ENCODE measurements at regions not wholly inside any gene's neighbourhood (a gene's known extent, or its start where the extent isn't known, plus 50 kb on each side); places are given as distances from the start of the nearest gene placed in this dataset.

DNA sequence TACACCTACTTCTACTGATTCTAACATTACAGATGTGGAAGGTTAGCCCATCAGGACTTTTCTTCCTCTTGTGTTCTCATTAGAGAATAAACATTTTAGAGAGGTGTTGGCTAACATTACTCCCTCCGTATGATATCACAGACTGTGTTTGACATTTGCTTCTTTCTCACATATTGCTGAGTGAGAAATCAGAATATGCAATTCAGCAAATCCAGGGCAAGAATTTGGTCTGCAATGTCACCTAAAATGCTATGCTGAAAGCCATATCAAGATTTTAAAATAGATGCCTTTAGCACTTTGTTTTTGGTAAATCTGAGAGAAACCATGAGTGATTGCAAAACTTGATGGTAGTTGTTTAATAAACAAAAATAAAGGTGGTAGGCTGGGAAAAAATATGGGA, 319.1 kb downstream of the C4orf33 start:
- no peak for DNase-seq (ENCODE audit: low read depth, low spot score)

DNA sequence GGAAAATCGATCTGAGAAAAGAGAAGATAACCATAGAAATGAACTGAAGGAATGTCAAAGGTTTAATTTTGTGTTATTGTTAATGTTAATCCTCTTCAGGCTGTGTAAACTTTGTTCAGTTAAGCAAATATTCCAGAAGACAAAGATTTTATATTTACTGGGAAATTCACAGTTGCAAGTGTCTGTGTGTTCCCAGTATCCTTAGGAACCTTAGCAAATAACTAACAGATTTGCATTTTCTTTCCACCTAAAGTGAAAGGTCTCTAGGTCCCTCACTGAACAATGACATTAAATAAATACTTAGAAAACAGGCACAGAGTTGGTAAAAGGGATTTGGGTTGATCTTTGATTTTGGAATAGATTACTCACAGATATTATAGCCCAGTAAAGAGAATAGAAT, 324.7 kb downstream of the C4orf33 start:
- DNase-seq (ENCODE audit: low read depth, low spot score) = no peak

DNA sequence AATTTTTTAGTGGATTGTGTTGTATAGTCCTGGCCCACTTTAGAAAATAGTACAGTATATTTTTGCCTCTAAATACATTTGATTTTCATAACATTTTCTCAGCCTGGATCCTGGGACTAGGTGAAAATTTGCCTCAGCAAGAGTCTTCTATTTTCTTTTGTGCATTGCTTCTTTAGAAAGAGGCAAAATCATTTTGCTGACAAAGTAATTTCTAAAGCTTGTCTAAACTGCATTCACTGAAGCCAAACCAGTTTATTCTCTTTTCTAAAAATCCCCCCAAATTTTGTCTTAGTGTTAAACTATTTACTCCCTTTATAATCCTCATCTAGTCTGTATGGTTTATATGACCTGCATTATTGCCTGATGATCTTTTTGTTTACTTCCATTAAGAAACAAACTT, 326.3 kb downstream of the C4orf33 start:
- no peak for DNase-seq (ENCODE audit: low read depth, low spot score)

DNA sequence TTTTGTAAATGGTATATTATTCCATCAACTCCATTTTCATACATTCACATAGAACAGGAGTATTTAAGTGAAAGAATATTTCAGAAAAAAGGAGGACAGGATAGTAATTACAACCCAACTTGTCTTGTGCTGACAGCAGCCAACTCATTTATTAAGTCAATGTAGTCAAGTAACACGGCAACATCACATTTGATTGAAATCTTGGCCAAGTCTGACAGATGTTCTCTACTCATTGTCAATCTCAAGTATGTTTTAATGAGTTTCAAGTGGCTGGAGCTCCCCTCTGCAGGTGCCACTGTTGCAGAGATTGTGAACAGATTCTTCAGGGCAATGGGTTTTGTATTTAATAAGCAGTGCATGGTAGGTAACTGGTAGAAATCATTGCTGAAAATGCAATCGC, 332.5 kb downstream of the C4orf33 start:
- no peak for DNase-seq (ENCODE audit: low read depth, low spot score)

DNA sequence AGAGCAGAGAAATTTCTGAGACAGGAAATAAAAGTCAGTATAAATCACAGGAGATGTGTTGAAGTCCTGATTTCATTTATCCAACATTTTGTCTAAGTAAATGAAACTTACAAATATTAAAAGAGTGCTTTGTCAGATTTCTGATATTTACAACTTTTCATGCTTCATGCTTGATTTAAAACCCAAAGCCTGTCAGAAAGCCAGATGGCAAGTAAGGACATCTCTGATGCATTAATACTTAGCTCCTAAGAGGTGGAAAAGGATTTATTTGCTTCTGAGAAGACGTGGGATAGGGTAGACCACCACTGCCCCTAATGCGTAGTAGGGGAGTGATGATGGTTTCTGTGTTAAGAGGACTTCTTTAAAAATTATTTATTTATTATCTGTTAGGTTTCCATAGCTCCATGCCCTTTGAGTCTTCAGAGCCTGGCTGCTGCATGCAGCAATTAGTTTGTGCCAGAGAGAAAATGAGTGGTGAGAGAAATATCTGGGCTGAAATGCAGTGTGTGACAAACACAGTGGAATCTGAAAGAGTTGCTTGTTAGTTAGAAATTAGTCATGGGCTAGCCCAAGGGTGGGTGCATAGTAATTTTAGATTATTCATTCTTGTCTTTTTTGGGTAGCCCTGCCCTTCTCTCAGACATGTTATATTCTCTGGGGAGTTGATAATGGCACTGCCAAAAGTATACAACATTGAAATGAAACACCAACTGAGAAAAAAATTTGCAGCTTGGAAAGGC, 333.8 kb downstream of the C4orf33 start:
- DNase-seq (ENCODE audit: low read depth, low spot score) = no peak

DNA sequence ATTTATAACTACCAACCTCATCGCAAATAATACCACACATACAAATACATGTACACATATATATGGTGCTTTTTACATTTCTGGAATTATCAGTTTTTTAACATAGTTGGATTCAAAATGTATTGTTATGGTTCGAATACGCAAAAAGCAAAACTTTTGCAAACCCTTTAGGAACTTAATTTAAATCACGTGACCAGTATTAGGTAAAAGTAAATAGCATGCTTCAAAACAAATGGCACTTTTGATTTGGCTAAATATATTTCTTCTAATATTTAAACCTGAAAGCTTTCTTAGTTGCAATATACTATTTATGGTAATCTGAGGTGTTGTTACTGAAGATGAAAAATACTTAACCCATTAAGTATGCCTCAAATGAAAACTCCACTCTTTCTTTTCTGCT, 341.4 kb downstream of the C4orf33 start:
- no peak for DNase-seq (ENCODE audit: low read depth, low spot score)

DNA sequence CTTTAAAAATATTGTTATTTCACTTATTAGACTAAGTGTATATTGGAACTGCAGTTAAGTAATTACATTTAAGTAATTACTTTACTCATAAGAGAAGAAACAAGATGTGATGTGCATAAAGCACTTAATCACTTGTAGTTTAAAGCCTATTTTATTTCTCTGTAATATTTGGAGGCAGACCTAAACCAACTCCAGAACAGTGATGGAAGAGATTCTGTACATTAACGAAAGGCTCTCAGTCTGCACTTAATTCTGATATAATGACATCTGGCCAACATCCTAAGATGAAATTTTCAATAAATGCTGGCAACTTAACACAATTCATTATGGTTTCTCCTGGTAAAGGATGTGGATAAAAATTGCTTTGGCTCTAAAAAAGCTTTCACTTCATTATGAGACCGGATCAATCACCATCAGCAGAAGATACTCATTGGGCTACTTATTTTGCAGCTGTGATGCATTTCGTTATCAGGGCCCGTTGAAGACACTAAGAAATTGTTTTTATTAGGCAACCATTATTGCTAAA, 342.6 kb downstream of the C4orf33 start:
- DNase-seq (ENCODE audit: low read depth, low spot score) = no peak

DNA sequence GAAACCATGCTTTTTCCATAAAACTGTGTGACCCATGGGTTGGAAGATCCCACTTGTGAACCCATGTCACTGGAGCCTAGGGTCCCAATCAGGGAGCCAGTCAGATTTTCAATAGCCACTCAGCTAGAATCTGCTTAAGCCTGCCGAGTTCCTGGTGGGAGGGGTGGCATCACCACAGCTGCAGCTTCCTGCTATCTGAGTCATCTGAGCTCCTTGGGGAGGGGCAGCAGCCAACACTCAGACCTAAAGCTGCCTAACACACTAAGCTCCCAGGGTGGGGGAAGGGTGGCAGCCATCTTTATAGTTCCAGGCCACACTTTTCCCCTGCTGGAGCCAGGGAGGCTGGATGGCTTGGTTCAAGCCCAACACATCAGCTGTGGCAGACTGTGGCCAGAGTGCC, 350.1 kb downstream of the C4orf33 start:
- DNase-seq (ENCODE audit: low read depth, low spot score) = no peak

DNA sequence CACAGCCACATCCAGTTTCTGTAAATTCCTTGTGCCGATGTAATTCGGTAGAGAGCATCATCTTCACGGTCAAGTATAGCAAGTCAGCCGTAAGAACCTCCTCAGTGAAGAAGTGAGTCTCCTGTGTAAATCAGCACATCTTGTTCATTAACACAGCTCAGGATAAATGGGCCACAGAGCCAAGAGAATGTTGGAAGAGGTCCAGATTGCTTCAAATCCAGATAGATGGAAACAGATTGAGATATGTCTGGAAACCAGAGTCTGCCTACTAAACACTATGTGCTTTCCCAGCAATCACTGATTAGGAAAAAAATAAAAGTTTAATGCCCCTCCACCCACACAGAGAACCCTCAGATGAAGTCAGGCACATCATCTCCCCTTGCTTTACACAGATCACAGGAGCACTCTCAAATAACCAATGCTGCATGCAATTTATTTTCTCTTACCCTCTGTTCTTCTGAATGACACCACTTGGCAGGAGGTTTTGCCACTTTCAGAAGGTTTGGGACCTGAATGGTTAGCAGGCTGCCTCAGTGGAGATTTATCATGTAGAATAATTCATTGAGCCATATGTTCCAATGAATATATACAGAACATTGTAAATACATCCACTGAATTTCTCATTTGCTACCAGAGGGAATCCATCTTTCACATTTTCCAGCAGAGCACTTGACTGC, 357.7 kb downstream of the C4orf33 start:
- DNase-seq (ENCODE audit: low read depth, low spot score) = no peak

DNA sequence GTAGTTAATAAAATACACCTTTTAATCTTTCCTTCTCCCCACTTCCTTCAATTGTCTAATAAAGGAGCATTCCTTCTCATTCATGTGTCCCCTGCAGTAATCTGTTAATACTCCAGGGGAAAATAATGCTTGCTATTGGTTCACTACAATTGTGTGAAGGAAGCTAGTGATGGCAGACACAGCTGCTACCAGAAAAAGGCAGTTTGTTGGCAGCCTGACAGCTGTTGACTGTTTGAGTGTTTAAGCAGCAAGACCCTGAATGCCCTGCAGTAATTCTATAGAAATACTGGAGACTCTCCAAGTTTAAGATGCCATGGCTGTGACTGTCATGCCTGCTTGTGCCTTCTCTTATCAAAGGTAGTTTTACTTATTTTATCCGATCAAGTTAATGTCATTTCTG, 359.5 kb downstream of the C4orf33 start:
- no peak for DNase-seq (ENCODE audit: low read depth, low spot score)

DNA sequence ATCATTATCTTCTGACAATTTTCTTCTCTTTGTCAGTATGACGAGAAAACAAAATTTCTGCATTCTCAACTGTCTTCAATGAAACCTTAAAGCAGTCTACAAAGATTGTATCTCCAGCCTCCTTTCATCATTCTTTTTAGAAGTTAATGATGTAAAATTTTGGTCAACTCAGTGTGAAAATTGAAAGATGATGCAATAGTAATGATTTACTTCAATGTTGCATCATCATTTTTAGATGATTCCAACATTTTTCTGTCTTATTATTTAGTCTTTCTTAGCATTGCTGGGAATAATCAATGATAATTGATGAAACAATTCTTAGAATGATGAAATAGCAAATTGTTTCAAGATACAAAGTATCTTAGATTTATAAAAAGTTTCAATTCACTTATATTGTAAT, 372.7 kb downstream of the C4orf33 start:
- no peak for DNase-seq (ENCODE audit: low read depth, low spot score)

DNA sequence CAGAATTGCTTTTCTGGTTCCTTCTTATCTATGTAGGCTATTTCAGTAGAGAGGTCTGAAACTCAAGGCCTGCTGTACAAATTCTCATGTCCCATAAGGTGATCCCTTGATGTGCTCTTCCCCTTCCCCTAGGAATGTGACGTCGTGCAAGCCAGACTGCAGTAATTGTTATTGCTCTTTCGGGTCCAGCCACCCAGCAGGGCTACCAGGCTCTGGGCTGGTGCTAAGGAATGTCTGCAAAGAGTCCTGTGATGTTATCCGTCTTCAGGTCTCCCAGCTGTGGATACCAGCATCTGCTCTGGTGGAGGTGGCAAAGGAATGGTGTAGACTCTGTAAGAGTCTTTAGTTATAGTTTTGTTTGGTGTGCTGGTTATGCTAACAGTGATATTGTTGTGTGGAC, 378.7 kb downstream of the C4orf33 start:
- no peak for DNase-seq (ENCODE audit: low read depth, low spot score)

DNA sequence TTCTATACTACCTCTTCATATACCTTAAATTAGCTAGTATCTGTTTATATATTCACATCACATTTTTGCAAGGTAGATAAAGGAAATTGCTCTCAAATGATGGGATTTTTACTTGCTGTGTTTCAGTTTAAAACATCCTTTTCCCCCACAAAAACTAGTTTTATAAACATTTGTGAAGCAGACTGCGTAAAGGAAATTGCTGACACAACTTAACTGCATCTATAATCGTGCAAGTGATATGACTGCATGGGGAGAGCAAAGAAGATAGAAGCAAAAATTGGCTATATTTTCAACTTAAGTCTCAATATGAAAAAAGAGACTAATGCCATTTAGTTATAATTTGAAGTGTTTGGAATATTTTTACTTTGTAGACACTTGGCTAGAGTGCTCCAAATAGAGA, 385.2 kb downstream of the C4orf33 start:
- no peak for DNase-seq (ENCODE audit: low read depth, low spot score)

DNA sequence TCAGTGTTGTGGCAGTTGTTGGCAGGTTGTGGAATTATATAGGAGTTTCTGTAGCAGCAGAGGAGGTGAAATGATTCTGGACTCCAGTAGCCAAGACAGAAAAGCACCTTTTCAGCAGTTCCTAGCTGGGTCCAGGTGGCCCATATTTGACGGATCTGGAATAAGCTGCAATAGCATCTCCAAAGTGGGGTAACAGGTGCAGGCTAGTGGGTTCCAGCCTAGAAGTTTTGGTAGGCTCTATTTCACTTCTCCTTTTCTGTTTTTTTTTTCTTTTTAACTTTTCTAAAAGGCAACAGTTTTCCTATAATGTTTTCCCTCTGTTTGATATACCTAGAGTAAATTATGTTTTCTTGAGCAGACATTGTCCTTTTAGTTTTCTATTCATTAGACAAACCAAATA, 392.5 kb downstream of the C4orf33 start:
- no peak for DNase-seq (ENCODE audit: low read depth, low spot score)

DNA sequence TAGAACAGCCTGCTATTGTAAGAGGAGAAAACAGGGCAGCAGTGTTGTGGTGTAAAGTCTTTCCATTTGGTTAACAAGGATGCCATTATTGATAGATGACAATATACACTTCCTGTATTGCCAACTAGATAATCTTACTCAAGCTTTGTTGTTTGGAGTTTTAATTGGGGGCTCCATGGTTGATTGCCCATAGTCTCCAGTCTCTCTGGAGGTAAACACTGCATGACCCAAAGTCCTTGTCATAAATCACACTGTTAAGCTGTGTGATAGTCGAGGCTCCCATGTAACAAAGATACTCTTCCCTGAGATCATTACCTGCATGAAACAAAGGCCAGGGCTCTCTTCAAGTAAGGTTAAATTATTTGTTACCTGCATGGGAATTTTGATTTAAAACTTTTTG, 394.6 kb downstream of the C4orf33 start:
- no peak for DNase-seq (ENCODE audit: low read depth, low spot score)

DNA sequence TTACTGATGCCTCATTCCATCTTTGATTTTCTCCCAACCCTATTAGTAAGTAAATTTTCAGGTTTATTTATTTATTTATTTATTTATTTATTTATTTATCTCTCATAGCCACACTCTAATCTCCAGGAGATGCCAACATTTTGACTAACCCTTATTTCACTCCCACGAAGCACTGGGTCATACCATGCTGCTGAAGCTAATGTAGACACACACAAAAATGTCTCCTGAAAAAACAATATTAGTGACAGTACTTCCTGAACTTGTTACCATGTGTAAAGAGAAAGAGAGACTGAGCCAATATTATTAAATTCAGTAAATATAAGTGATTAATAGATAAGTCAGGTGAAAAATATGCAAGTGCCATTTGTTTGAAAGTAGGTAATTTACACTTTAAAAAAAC, 402.7 kb downstream of the C4orf33 start:
- no peak for DNase-seq (ENCODE audit: low read depth, low spot score)

DNA sequence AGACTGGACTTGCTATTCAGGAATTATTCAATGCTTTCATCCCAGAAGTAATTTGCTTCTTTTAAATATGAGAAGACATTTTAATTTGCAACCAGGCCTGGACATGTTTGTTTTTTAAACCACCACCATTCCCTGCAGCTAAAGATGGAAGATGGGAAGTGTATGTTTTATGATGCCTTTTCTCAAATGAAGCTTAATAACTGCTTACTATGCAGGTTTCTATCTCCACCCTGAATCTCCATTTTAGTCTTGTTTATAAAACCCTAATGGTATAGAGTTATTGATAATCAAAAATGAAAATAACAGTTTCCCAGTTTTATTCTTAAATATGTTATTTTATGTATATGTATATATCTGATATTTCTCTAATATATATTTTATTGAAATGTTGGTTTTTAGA, 418.9 kb downstream of the C4orf33 start:
- DNase-seq (ENCODE audit: low read depth, low spot score) = no peak

DNA sequence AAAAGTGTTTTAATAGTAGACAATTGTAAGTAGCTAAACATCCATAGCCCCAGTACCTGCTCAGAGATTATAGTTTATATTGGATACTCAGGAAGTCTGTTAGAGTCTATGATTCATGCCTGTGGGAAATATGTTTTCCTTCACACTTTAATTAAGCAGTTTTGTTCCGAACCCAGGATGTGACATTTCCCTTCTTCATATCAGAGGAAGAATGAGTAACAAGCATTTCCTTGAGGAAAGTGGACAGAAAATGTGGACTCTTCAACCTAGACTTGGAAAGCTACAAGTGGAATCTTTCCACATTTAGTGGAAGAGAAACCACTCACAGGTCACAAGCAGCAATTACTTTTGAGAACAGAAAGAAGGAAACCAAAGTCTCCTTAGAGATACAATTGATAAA, 419.4 kb downstream of the C4orf33 start:
- no peak for DNase-seq (ENCODE audit: low read depth, low spot score)

DNA sequence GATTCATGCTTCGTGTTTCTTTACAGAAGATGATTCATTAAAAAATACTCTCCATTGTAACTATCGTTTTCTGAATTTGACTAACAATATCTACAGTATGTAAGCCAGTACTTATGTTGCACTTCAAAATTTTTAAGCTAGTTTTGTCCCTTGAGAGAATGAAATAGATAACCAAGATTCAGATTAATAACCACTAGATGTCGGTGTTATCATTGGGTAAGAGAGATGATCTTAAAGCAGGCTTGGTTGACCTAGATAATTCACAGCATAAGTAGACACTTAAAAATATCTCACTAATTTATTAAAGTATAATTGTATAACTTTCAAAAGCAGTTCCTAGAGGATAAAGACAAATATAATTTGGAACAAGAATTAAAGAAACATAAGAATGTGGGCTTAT, 430.9 kb downstream of the C4orf33 start:
- DNase-seq (ENCODE audit: low read depth, low spot score) = no peak

DNA sequence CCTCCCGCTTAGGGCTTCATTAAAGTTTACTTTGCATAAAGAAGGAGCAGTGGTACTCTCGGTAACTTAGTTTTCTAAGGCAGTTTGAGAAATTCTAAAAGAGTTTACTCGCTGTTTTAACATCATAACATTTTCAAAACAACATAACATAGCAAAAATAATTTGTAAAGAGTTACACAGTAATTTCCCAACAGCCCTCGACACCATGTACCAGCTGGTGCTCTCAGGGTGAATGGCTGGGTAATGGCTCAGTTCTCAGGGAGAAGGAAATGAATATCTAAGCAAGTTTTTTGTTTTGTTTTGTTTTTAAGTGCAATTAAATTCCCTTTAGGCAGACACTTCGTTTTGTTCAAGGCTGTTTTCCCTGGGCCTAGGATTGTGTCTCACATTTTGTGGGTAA, 435.3 kb downstream of the C4orf33 start:
- no peak for DNase-seq (ENCODE audit: low read depth, low spot score)

DNA sequence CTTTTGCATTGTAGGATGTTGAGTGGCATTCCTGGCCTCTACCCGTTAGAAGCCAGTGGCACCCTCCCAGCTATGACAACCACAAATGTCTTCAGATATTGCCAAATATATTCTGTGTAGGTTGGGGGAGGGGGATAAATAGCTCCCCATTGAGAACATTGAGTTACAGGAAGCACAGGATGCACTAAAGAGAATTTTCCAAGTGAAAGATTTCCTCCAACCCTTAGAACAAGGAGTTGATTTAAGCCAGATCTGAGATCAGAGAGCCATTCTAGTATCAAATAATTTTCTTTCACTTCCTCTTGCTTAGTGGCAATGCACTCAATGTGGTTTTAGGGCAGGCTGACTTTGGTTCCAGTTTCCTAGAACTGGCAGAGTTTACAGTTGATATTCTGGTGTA, 436.6 kb downstream of the C4orf33 start:
- DNase-seq (ENCODE audit: low read depth, low spot score) = no peak

DNA sequence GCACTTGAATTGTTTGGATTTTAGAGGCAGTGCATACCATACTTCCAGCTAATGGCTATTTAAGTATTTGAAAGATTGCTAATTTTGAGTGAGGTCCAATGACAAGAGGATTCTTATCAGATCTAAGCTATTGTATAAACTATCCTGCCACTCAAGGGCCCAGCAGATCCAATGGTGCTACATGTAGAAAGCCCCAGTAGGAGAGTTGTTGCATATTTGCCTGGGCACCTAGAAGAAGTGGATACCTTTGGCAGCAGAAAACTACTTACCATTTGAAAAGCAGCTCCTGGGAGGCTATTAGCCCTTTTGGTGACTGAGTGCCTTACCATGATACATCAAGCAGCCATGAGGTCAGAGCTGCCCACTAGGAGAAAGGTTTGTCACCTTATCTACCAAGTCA, 447.3 kb downstream of the C4orf33 start:
- DNase-seq (ENCODE audit: low read depth, low spot score) = no peak

DNA sequence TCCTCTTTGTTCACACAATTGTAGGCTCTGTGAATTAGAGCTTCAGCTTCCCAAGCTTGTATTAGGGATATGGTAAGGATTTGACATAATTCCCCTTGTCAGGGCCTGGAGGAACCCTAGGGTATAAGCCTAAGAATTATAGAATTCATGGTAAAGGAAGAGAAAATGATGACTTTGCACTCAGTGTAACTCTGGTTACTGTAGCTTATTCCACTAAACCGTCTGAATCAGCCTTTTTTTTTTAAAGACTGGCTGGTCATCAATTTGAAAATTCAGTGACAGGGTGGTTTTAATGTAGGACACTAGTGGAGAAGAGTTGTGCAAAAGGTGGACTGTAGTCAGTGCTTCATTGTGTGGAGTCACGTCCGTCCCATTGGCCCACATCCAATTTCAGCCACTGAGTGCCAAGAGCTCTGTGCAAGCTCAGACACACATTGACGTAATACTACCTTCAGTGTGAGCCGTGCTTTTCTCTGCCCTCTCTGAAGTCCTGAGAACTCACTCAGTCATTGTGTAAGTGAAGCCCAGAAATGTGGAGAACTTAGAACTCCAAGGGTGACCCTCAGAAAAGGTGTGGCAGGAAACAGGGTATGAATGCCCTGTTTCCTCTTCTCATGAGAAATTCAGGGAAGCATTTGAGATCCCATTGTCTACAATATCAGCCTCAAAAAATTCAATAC, 449.8 kb downstream of the C4orf33 start:
- no peak for DNase-seq (ENCODE audit: low read depth, low spot score)
